ENCODE measurements at regions not wholly inside any gene's neighbourhood (a gene's known extent, or its start where the extent isn't known, plus 50 kb on each side); places are given as distances from the start of the nearest gene placed in this dataset.

DNA sequence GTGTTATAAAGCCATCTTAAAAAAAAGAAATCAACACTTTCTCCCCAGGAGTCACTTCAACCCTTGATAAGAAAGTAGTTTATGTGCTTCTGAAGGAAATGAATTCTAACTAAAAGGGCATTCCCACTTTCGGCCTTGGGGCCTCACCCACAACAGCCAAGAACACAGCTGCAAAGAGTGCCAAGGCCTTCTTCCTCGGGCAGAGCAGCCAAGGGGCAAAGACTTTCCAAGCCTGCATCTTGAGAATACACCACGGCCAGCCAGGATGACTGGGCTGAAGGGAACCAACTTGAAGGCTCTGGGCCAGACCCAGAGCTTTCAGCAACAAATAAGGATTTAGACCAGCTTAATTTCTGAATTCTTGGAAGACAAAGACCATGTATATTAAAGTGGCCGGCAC, 60.4 kb upstream of the FOXN3 start (continued):
- TF ChIP-seq ZBTB8A (IDR thresholded peaks at IDR 0.05; ENCODE audit: partially characterized antibody): no peak
- no peak for TF ChIP-seq SMARCE1 (IDR thresholded peaks at IDR 0.05)

DNA sequence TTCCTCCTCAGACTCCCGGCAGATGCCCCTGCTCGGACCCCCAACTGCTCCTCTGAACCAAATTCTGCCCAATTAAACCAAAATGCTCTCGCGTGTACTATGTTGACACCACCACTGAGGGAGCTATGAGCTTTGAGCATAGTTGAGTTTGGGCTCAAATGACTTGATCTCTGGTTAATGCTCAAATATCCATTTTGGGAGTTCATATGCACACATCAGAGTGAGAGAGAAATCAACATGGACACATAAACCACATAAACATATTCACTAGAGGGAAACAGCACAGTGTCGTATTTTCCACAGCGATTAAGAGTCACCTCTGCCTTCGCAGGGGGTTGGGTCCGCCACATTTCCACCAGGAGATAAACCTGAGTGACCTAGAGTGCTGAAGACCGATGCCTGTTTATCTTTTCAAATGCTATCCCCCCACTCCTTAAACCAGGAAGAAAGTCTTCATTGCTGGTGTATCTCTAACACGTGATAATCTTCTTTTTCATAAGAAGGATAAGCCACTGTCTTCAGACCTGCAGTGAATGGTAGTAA, 59.4 kb upstream of the FOXN3 start:
- ATAC-seq (peak; percentile 45; the same call in 2 of the 3 replicates), DNase-seq (ENCODE audit: extremely low read depth in 1 of 4, low spot score in 3 of 4) (peak in 2 of 4 experiments; percentile 7 to 34), FAIRE-seq (no peak)
- no peaks in the 10 kb centered on the region for H3K36me3 ChIP-seq (ENCODE audit: control insufficient read depth, insufficient read depth, low read length)
- POLR2A ChIA-PET: interaction anchor here (1.0 kb wide), 1 partner anchor 10 kb away, joined by 3 read pairs; no protein-coding TSS in a partner anchor
- H2AFZ ChIP-seq (ENCODE audit: low read depth, low read length): peak overlapping the region; percentile 56
- H3K27ac ChIP-seq (ENCODE audit: extremely low read depth, low read depth, low read length): no peak overlapping the region
- no peaks in the 10 kb centered on the region for H3K9me1 ChIP-seq (ENCODE audit: control insufficient read depth, insufficient read depth, low read length)
- no peak for TF ChIP-seq RBM39 (optimal IDR thresholded peaks at IDR 0.05; ENCODE audit: low read depth, low read length)
- no peak for TF ChIP-seq CBX2 (IDR thresholded peaks at IDR 0.05; ENCODE audit: insufficient read depth, low read length, poor library complexity, severe bottlenecking)
- TF ChIP-seq LARP7 (IDR thresholded peaks at IDR 0.05): no peak
- peak; percentile 60 for TF ChIP-seq CBFA2T3 (IDR thresholded peaks at IDR 0.05)
- TF ChIP-seq ZNF699 (CRISPR knock-in tag; IDR thresholded peaks at IDR 0.05; ENCODE audit: insufficient replicate concordance): no peak
- no peak for TF ChIP-seq ZC3H8 (IDR thresholded peaks at IDR 0.05)
- no peak for TF ChIP-seq NFATC3 (IDR thresholded peaks at IDR 0.05)
- TF ChIP-seq TCF3 (CRISPR knock-in tag; IDR thresholded peaks at IDR 0.05): peak; percentile 60
- TF ChIP-seq NR2C1 (IDR thresholded peaks at IDR 0.05): no peak
- TF ChIP-seq NR2C1 (tag; IDR thresholded peaks at IDR 0.05): no peak
- no peaks in the 10 kb centered on the region for H3K79me2 ChIP-seq (ENCODE audit: control insufficient read depth, insufficient read depth, low read length)
- H3K9ac ChIP-seq (ENCODE audit: insufficient read depth in 1 of 2, low read depth in 2 of 2, low read length in 2 of 2): no peak overlapping the region
- WGBS (ENCODE audit: insufficient coverage, low coverage, missing lambda C conversion rate): 0% methylated on average over 5 of the region's 10 CpGs
- intact Hi-C loops (cut with micrococcal nuclease) (no loop called here), in situ Hi-C loops (cut with MboI) (no loop called here)
- CTCF ChIA-PET (ENCODE audit: low intra/inter-chr PET ratio): no interaction called here
- no peak overlapping the region for H3K4me3 ChIP-seq
- no peaks in the 10 kb centered on the region for H3K27me3 ChIP-seq (ENCODE audit: control insufficient read depth in 2 of 2, insufficient read depth in 2 of 2, low read length in 2 of 2)
- H3K9me3 ChIP-seq (replicated peaks; ENCODE audit: control insufficient read depth, insufficient read depth, low read depth, low read length): no peaks in the 10 kb centered on the region
- H3K4me1 ChIP-seq (replicated peaks in 1 of 2; ENCODE audit: control insufficient read depth in 2 of 2, insufficient read depth in 2 of 2, low read length in 2 of 2): peaks cover 0 to 7% of the 10 kb centered on the region in 2 experiments; a peak in 2 of 5 replicates
- no TSS peak for BruUV-seq (replicated peaks)
- peak overlapping the region; percentile 38; the same call in 1 of the 2 replicates for H3K4me2 ChIP-seq (ENCODE audit: insufficient read depth, low read length)
- H4K20me1 ChIP-seq (replicated peaks; ENCODE audit: control insufficient read depth, insufficient read depth, low read length): no peaks in the 10 kb centered on the region
